ENCODE measurements at regions not wholly inside any gene's neighbourhood (a gene's known extent, or its start where the extent isn't known, plus 50 kb on each side); places are given as distances from the start of the nearest gene placed in this dataset.

DNA sequence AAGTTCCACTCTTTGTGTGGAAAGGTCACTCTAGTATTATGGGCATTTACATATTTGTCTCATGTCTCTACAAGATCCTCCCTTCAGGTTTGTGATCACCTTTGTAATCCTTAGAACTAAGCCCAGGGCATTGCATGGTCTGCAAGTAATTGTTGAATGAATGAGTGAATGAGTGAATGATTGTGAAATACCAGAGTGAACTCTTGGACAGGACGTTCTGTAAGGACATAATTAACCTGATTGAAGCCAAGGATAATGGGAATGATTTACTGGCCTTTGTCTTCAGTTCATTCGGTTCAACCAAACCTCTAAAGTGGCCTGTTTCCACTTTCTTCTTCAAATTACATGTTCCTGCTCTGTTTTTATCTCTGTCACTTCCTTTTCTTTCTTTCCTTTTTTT, 83.0 kb upstream of the TSPAN2 start:
- no peak overlapping the region for H3K4me3 ChIP-seq (ENCODE audit: low read length)
- H3K4me2 ChIP-seq (ENCODE audit: low read depth, low read length): no peak overlapping the region
- H2AFZ ChIP-seq (ENCODE audit: low read length): no peak overlapping the region

GRCh38 chr1:115170961-115171392, 81.7 kb upstream of the TSPAN2 start:
- Histone ChIP-seq H3K27ac (ENCODE audit: low read length) (no peak overlapping the region), H4K20me1 (ENCODE audit: insufficient read depth, low read length) (no peaks in the 10 kb centered on the region), H2AFZ (ENCODE audit: low read length) (no peak overlapping the region), H3K4me2 (ENCODE audit: low read depth, low read length) (no peak overlapping the region), H3K9me3 (replicated peaks; ENCODE audit: insufficient read depth, low read length) (no peaks in the 10 kb centered on the region), H3K9me2 (replicated peaks; ENCODE audit: insufficient read depth, low read length) (no peaks in the 10 kb centered on the region), H3K4me1 (ENCODE audit: low read length) (no peaks in the 10 kb centered on the region), H3K36me3 (replicated peaks; ENCODE audit: insufficient read depth, low read length) (no peaks in the 10 kb centered on the region), H3F3A (ENCODE audit: insufficient read depth, low read length) (no peaks in the 10 kb centered on the region), H3K4me3 (ENCODE audit: low read length) (no peak overlapping the region), H3K79me2 (ENCODE audit: low read length) (no peaks in the 10 kb centered on the region), H3K27me3 (replicated peaks; ENCODE audit: insufficient read depth, low read length) (no peaks in the 10 kb centered on the region), H3K9ac (ENCODE audit: low read length) (no peak overlapping the region)
- DNase-seq: no peak
- TF ChIP-seq CTCF (IDR thresholded peaks at IDR 0.05; ENCODE audit: low read length) (no peak), EZH2phosphoT487 (IDR thresholded peaks at IDR 0.05; ENCODE audit: low read length) (no peak), EZH2 (optimal IDR thresholded peaks at IDR 0.05; ENCODE audit: low read depth, low read length) (no peak)

More for the DNA sequence above, 83.0 kb upstream of the TSPAN2 start:
- no peak overlapping the region for H3K27ac ChIP-seq (ENCODE audit: low read length)
- no peak overlapping the region for H3K9ac ChIP-seq (ENCODE audit: low read length)
- no peaks in the 10 kb centered on the region for H3K79me2 ChIP-seq (ENCODE audit: low read length)
- no peaks in the 10 kb centered on the region for H3K9me3 ChIP-seq (replicated peaks; ENCODE audit: insufficient read depth, low read length)
- no peaks in the 10 kb centered on the region for H3K36me3 ChIP-seq (replicated peaks; ENCODE audit: insufficient read depth, low read length)
- TF ChIP-seq EZH2 (optimal IDR thresholded peaks at IDR 0.05; ENCODE audit: low read depth, low read length): no peak
- TF ChIP-seq EZH2phosphoT487 (IDR thresholded peaks at IDR 0.05; ENCODE audit: low read length): no peak
- TF ChIP-seq CTCF (IDR thresholded peaks at IDR 0.05; ENCODE audit: low read length): no peak
- H3K9me2 ChIP-seq (replicated peaks; ENCODE audit: insufficient read depth, low read length): no peaks in the 10 kb centered on the region
- no peaks in the 10 kb centered on the region for H4K20me1 ChIP-seq (ENCODE audit: insufficient read depth, low read length)
- no peak for DNase-seq
- no peaks in the 10 kb centered on the region for H3K4me1 ChIP-seq (ENCODE audit: low read length)
- no peaks in the 10 kb centered on the region for H3F3A ChIP-seq (ENCODE audit: insufficient read depth, low read length)
- H3K27me3 ChIP-seq (replicated peaks; ENCODE audit: insufficient read depth, low read length): no peaks in the 10 kb centered on the region

GRCh38 chr1:115170377-115170776, 81.1 kb upstream of the TSPAN2 start:
- no peak for DNase-seq
- Histone ChIP-seq H2AFZ (ENCODE audit: low read length) (no peak overlapping the region), H3K36me3 (replicated peaks; ENCODE audit: insufficient read depth, low read length) (no peaks in the 10 kb centered on the region), H3K9me2 (replicated peaks; ENCODE audit: insufficient read depth, low read length) (no peaks in the 10 kb centered on the region), H3K4me3 (ENCODE audit: low read length) (no peak overlapping the region), H4K20me1 (ENCODE audit: insufficient read depth, low read length) (no peaks in the 10 kb centered on the region), H3F3A (ENCODE audit: insufficient read depth, low read length) (no peaks in the 10 kb centered on the region), H3K9ac (ENCODE audit: low read length) (no peak overlapping the region), H3K27me3 (replicated peaks; ENCODE audit: insufficient read depth, low read length) (no peaks in the 10 kb centered on the region), H3K27ac (ENCODE audit: low read length) (no peak overlapping the region), H3K79me2 (ENCODE audit: low read length) (no peaks in the 10 kb centered on the region), H3K4me2 (ENCODE audit: low read depth, low read length) (no peak overlapping the region), H3K9me3 (replicated peaks; ENCODE audit: insufficient read depth, low read length) (no peaks in the 10 kb centered on the region), H3K4me1 (ENCODE audit: low read length) (no peaks in the 10 kb centered on the region)
- TF ChIP-seq CTCF (IDR thresholded peaks at IDR 0.05; ENCODE audit: low read length) (no peak), EZH2 (optimal IDR thresholded peaks at IDR 0.05; ENCODE audit: low read depth, low read length) (no peak), EZH2phosphoT487 (IDR thresholded peaks at IDR 0.05; ENCODE audit: low read length) (no peak)

All from MM.1S (cell line).